WTC11 (cell line): ENCODE measurements at regions not wholly inside any gene's neighbourhood (a gene's known extent, or its start where the extent isn't known, plus 50 kb on each side); places are given as distances from the start of the nearest gene placed in this dataset.
A peak's percentile ranks its signal among the peaks of the same experiment; 100 is the strongest.

Source experiments
- CTCF ChIP-seq: fragments of 200-600 bp; IDR thresholded peaks from 2 replicates; pipeline ENCODE4 v1.8.0; 2022; ENCODE audit warnings: antibody characterized with exemption
- ZBTB21 ChIP-seq: sonication (generic); formaldehyde crosslinking; IDR thresholded peaks from 2 replicates; pipeline ENCODE4 v1.8.1; 2023; ENCODE audit warnings: mild to moderate bottlenecking, missing genetic modification reagents, borderline replicate concordance
- ZNF416 ChIP-seq: fragments of 250-450 bp; sonication (Bioruptor Pico); IDR thresholded peaks from 2 replicates; pipeline ENCODE4 v1.9.0; 2021; ENCODE audit warnings: mild to moderate bottlenecking, inconsistent platforms
- ZSCAN18 ChIP-seq: fragments of 250-450 bp; sonication (Bioruptor Pico); IDR thresholded peaks from 2 replicates; pipeline ENCODE4 v2.1.2; 2022; ENCODE audit warnings: mild to moderate bottlenecking, moderate library complexity

- TF ChIP-seq ZNF416 (CRISPR knock-in tag) (no peak), CTCF (peak; percentile 29; the same call in 1 of the 2 replicates), ZSCAN18 (CRISPR knock-in tag) (no peak), ZBTB21 (CRISPR knock-in tag) (no peak)
Observed at GRCh38 chr16:64051824-64052223, 1070.0 kb downstream of the CDH11 start.
